ENCODE measurements at regions not wholly inside any gene's neighbourhood (a gene's known extent, or its start where the extent isn't known, plus 50 kb on each side); places are given as distances from the start of the nearest gene placed in this dataset.
A peak's percentile ranks its signal among the peaks of the same experiment; 100 is the strongest.

GRCh38 chr10:113219446-113219845 is 269.4 kb downstream of the TCF7L2 start:
- DNase-seq, result no peak

- DNase-seq, result peak in 1 of 2 donors; percentile 45
Observed at GRCh38 chr10:113221756-113222168, 271.7 kb downstream of the TCF7L2 start.

GRCh38 chr10:113222207-113222606 is 272.2 kb downstream of the TCF7L2 start:
- DNase-seq, result no peak

GRCh38 chr10:113225364-113225763 is 275.3 kb downstream of the TCF7L2 start:
- no peak for DNase-seq

GRCh38 chr10:113225903-113226302 is 275.9 kb downstream of the TCF7L2 start:
- no peak for DNase-seq

- DNase-seq, result no peak
Observed at GRCh38 chr10:113226399-113226798, 276.4 kb downstream of the TCF7L2 start.

GRCh38 chr10:113226831-113227445 is 276.9 kb downstream of the TCF7L2 start:
- DNase-seq, result no peak

- no peak for DNase-seq
Observed at GRCh38 chr10:113228530-113228929, 278.5 kb downstream of the TCF7L2 start.

- DNase-seq, result no peak
Observed at GRCh38 chr10:113230011-113230610, 280.1 kb downstream of the TCF7L2 start.

- peak in 1 of 2 donors; percentile 87 for DNase-seq
Observed at GRCh38 chr10:113232928-113233511, 283.0 kb downstream of the TCF7L2 start.

- no peak for DNase-seq
Observed at GRCh38 chr10:113234481-113234880, 284.4 kb downstream of the TCF7L2 start.

- DNase-seq, result no peak
Observed at GRCh38 chr10:113235508-113235907, 285.5 kb downstream of the TCF7L2 start.

GRCh38 chr10:113236998-113237397 is 287.0 kb downstream of the TCF7L2 start:
- DNase-seq, result no peak

GRCh38 chr10:113239566-113240350 is 289.7 kb downstream of the TCF7L2 start:
- no peak for DNase-seq

GRCh38 chr10:113240736-113241135 is 290.7 kb downstream of the TCF7L2 start:
- no peak for DNase-seq

- peak in 1 of 2 donors; percentile 94 for DNase-seq
Observed at GRCh38 chr10:113241599-113242360, 291.7 kb downstream of the TCF7L2 start.

GRCh38 chr10:113243311-113243710 is 293.3 kb downstream of the TCF7L2 start:
- no peak for DNase-seq

- no peak for DNase-seq
Observed at GRCh38 chr10:113244750-113245149, 294.7 kb downstream of the TCF7L2 start.

- DNase-seq, result no peak
Observed at GRCh38 chr10:113245286-113245685, 295.2 kb downstream of the TCF7L2 start.

GRCh38 chr10:113247050-113247449 is 297.0 kb downstream of the TCF7L2 start:
- DNase-seq, result no peak

- DNase-seq, result no peak
Observed at GRCh38 chr10:113252650-113253618, 299.9 kb upstream of the HABP2 start.

Data from bone marrow (tissue), 2 donors.